ENCODE measurements at regions not wholly inside any gene's neighbourhood (a gene's known extent, or its start where the extent isn't known, plus 50 kb on each side); places are given as distances from the start of the nearest gene placed in this dataset.

DNA sequence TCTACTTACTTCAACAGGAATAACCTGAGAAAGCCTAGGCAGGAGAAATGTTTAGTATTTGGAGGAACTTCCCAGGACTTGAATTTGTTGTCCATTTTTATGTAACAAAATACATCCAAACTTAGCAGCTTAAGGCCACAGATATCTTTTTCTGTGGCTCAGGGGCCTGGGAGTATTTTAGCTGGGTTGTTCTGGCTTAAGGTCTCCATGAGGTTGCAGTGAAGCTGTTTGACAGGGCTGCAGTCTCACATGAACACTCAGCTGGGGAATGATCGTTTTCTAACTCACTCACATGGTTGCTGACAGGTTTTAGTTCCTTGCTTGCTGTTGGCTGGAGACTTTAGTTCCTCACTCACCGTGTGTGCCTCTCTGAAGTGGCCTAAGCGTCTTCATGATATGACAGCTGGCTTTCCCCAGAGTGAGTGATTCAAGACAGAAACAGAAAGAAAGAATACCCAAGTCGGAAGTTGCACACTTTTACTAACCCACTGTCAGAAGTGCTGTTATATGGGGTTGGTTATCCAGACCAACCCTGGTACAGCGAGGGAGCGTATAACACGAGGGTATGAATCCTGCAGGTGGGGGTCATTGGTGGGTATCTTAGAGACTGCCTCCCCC lies 229.7 kb upstream of the TBL1XR1 start:
- Histone ChIP-seq H3K4me3 (no peak overlapping the region), H3K4me1 (no peaks in the 10 kb centered on the region), H3K36me3 (no peaks in the 10 kb centered on the region), H3K27ac (peak overlapping the region in 2 of 4 donors; percentile 11 to 17), H3K9me3 (no peaks in the 10 kb centered on the region), H3K27me3 (no peaks in the 10 kb centered on the region)
- WGBS, 2 donors = 56 to 64% methylated on average over 7 of the region's 7 CpGs
- no peak for DNase-seq
- no peak for TF ChIP-seq POLR2A (IDR thresholded peaks at IDR 0.05)
- no peak for TF ChIP-seq CTCF (IDR thresholded peaks at IDR 0.05)
- intact Hi-C loops (cut with DNase I) = no loop called here

DNA sequence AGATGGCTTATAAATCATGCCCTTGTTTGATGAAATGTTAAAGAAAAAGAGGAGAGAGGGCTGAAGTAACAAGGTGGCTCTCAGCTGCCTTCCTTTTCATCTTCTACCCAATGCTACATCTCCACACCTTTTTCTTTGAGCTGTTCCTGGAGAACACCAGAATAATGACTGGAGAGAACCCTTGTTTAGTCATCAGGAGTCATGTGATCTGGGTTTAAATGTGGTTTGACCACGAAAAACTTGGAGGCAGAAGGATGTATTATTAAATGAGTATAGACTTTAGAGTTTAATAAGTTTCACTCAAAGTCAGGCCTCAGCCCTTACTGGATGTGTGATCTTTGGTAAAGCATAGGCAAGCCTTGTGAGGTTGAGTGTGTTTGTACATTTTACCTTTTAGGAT lies 230.3 kb upstream of the TBL1XR1 start:
- Histone ChIP-seq H3K36me3 (no peaks in the 10 kb centered on the region), H3K4me1 (no peaks in the 10 kb centered on the region), H3K27me3 (no peaks in the 10 kb centered on the region), H3K27ac (peak overlapping the region in 1 of 4 donors; percentile 11), H3K9me3 (no peaks in the 10 kb centered on the region), H3K4me3 (no peak overlapping the region)
- DNase-seq = no peak
- intact Hi-C loops (cut with DNase I) = no loop called here
- 12 to 35% methylated on average over 1 of the region's 1 CpG for WGBS, 2 donors
- no peak for TF ChIP-seq CTCF (IDR thresholded peaks at IDR 0.05)
- TF ChIP-seq POLR2A (IDR thresholded peaks at IDR 0.05) = no peak

DNA sequence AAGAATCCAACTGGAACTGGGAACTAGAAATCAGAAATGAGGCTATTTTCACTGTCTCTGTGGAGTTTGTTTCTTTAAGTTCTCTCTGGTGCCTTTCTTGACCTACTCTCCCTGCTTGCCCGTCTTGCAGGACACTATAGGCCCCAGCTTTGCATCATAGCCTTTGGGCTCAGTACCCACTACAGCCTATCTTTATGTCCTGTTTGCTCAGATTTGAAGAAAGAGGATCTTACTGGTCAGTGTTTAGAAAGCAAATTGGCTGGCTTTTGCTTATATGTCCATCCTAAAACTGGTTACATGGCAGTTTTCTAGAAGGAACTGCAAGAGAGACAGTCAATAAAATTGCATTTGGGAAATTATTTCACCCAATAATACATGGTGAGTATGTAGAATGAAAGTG lies 231.8 kb upstream of the TBL1XR1 start:
- H3K27ac ChIP-seq = peak overlapping the region in 1 of 4 donors; percentile 31
- no peak for DNase-seq
- intact Hi-C loops (cut with DNase I) = no loop called here
- no peaks in the 10 kb centered on the region for H3K9me3 ChIP-seq
- no peak overlapping the region for H3K4me3 ChIP-seq
- WGBS, 2 donors = 81 to 89% methylated on average over 1 of the region's 1 CpG
- no peaks in the 10 kb centered on the region for H3K27me3 ChIP-seq
- H3K36me3 ChIP-seq = no peaks in the 10 kb centered on the region
- TF ChIP-seq POLR2A (IDR thresholded peaks at IDR 0.05) (no peak), CTCF (IDR thresholded peaks at IDR 0.05) (no peak)
- H3K4me1 ChIP-seq = no peaks in the 10 kb centered on the region

DNA sequence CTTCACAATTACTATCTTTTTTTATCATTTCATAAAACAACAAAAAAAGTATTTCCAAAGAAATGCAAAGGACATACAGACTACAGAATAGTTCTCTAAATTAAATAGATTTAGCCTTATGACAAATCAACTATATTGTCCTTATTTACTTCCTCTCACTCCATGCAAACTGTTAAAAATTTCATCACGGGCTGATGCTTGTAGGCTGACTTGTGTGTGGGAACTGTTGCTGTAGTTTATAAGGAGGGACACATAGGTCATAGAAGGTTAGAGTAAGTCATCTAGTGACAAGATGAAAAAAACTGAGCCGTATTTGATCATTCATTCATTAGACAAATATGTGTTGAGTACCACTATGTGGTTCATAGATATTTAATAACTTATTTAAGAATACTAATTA lies 232.5 kb upstream of the TBL1XR1 start:
- Histone ChIP-seq H3K27ac (no peak overlapping the region), H3K9me3 (no peaks in the 10 kb centered on the region), H3K27me3 (no peaks in the 10 kb centered on the region), H3K36me3 (no peaks in the 10 kb centered on the region), H3K4me3 (no peak overlapping the region), H3K4me1 (no peaks in the 10 kb centered on the region)
- TF ChIP-seq POLR2A (IDR thresholded peaks at IDR 0.05) (no peak), CTCF (IDR thresholded peaks at IDR 0.05) (no peak)
- DNase-seq = no peak
- intact Hi-C loops (cut with DNase I) = no loop called here
- 76 to 83% methylated on average over 2 of the region's 2 CpGs for WGBS, 2 donors

- DNase-seq = no peak
- Histone ChIP-seq H3K4me3 (no peak overlapping the region), H3K36me3 (no peaks in the 10 kb centered on the region), H3K9me3 (no peaks in the 10 kb centered on the region), H3K27me3 (no peaks in the 10 kb centered on the region), H3K27ac (no peak overlapping the region), H3K4me1 (no peaks in the 10 kb centered on the region)
- 90 to 96% methylated on average over 5 of the region's 5 CpGs for WGBS, 2 donors
- TF ChIP-seq CTCF (IDR thresholded peaks at IDR 0.05) = no peak
- TF ChIP-seq POLR2A (IDR thresholded peaks at IDR 0.05) = no peak
- intact Hi-C loops (cut with DNase I) = no loop called here
Measured at GRCh38 chr3:177430653-177431052, 233.4 kb upstream of the TBL1XR1 start.
